HepG2 (cell line): ENCODE measurements at regions not wholly inside any gene's neighbourhood (a gene's known extent, or its start where the extent isn't known, plus 50 kb on each side); places are given as distances from the start of the nearest gene placed in this dataset.
A peak's percentile ranks its signal among the peaks of the same experiment; 100 is the strongest.

Experiments
- ATAC-seq: fragments of 200-7000 bp; cut with Tn5 transposase; 3 replicates; pipeline ENCODE4 v1.9.1; 2020; ENCODE audit warnings: mild to moderate bottlenecking, moderate library complexity
- BruUV-seq: library from RNA; stranded (reverse); fragments of 400-500 nt; replicated peaks from 2 replicates; lab custom pipeline; 2021; lab: Mats Ljungman, UMichigan
- CTCF ChIA-PET: fragments of 300-600 bp; formaldehyde crosslinking; extraction: SDS; loops from one replicate; lab custom pipeline; 2021; ENCODE audit warnings: low total read pairs, inconsistent platforms, low intra/inter-chr PET ratio; lab: Yijun Ruan, JAX
- POLR2A ChIA-PET: fragments of 350-600 bp; sonication (Branson Sonifier 250); formaldehyde crosslinking; loops from one replicate; lab custom pipeline; 2020; ENCODE audit warnings: antibody characterized with exemption, inconsistent platforms; lab: Yijun Ruan, JAX
- DNase-seq: peaks from one replicate; pipeline ENCODE4 v3.0.0-alpha.2; 2015; ENCODE audit warnings: low spot score
- FAIRE-seq: peaks from 3 replicates; lab custom pipeline; 2011; peaks lifted over from hg19 to GRCh38; lab: Jason Lieb, UNC
- H2AFZ ChIP-seq: one replicate; pipeline ENCODE4 v1.6.1; 2011; ENCODE audit warnings: low read length, inconsistent platforms
- H3K27ac ChIP-seq: fragments of 300-600 bp; 3 replicates; pipeline ENCODE4 v1.8.0; 2011; ENCODE audit warnings: mixed run types, mild to moderate bottlenecking, mixed read lengths, low read length, inconsistent platforms; ENCODE audit not compliant: insufficient read depth; ENCODE audit errors: extremely low read length
- H3K27me3 ChIP-seq, 2 experiments: fragments of 200-600 bp in 1 of 2; 2 replicates in 1 of 2; 3 replicates in 1 of 2; pipeline versions ENCODE4 v1.6.0 to v1.8.0; 2011; ENCODE audit warnings: low read length in 2 of 2, mild to moderate bottlenecking in 2 of 2, moderate library complexity in 2 of 2, inconsistent platforms in 1 of 2; ENCODE audit not compliant: insufficient read depth in 2 of 2, control insufficient read depth in 1 of 2
- H3K36me3 ChIP-seq, 2 experiments: fragments of 200-600 bp in 1 of 2; replicated peaks in 1 of 2; 2 replicates in 1 of 2; 3 replicates in 1 of 2; pipeline versions ENCODE4 v1.5.1 to v1.8.0; 2011; ENCODE audit warnings: low read length in 2 of 2, inconsistent platforms in 1 of 2; ENCODE audit not compliant: insufficient read depth in 2 of 2, control insufficient read depth in 1 of 2
- H3K4me1 ChIP-seq: 2 replicates; pipeline ENCODE4 v1.5.1; 2012; ENCODE audit warnings: low read length, inconsistent platforms; ENCODE audit not compliant: insufficient read depth
- H3K4me2 ChIP-seq: 2 replicates; pipeline ENCODE4 v1.6.0; 2011; ENCODE audit warnings: low read depth, low read length, inconsistent platforms
- H3K4me3 ChIP-seq, 3 experiments: fragments of 200-600 bp in 1 of 3; sonication (generic), shearing (Covaris generic) in 1 of 3; replicated peaks in 1 of 3; 2 replicates each; pipeline ENCODE4 v1.5.1; 2011 to 2016; ENCODE audit warnings: low read length in 3 of 3, inconsistent platforms in 2 of 3, low read depth in 2 of 3, mild to moderate bottlenecking in 2 of 3, control low read depth in 1 of 3, mixed read lengths in 1 of 3; ENCODE audit not compliant: insufficient read depth in 1 of 3
- H3K79me2 ChIP-seq: one replicate; pipeline ENCODE4 v1.6.1; 2011; ENCODE audit warnings: low read length, inconsistent platforms; ENCODE audit not compliant: insufficient read depth
- H3K9ac ChIP-seq: 2 replicates; pipeline ENCODE4 v1.6.0; 2011; ENCODE audit warnings: mild to moderate bottlenecking, low read depth, low read length, inconsistent platforms; ENCODE audit not compliant: insufficient read depth
- H3K9me3 ChIP-seq: 2 replicates; pipeline ENCODE4 v1.5.1; 2012; ENCODE audit warnings: mild to moderate bottlenecking, low read length
- H4K20me1 ChIP-seq: 2 replicates; pipeline ENCODE4 v1.6.0; 2011; ENCODE audit warnings: inconsistent platforms, mild to moderate bottlenecking, low read length, moderate library complexity; ENCODE audit not compliant: insufficient read depth
- ARID2 ChIP-seq: sonication (generic); formaldehyde crosslinking; IDR thresholded peaks from 2 replicates; pipeline ENCODE4 v1.8.1; 2022; ENCODE audit warnings: mild to moderate bottlenecking, missing genetic modification reagents, borderline replicate concordance
- CEBPB ChIP-seq: IDR thresholded peaks from 2 replicates; pipeline ENCODE4 v1.6.1; 2011; ENCODE audit warnings: low read depth, low read length, improper control_type of control experiment, borderline replicate concordance
- CEBPG ChIP-seq: IDR thresholded peaks from 2 replicates; pipeline ENCODE4 v1.6.1; 2016
- DDIT3 ChIP-seq: sonication (generic); formaldehyde crosslinking; IDR thresholded peaks from 2 replicates; pipeline ENCODE4 v1.4.0; 2020; ENCODE audit warnings: mild to moderate bottlenecking, missing genetic modification reagents
- ETV5 ChIP-seq: IDR thresholded peaks from 2 replicates; pipeline ENCODE4 v1.6.1; 2018; ENCODE audit warnings: missing biosample characterization, missing genetic modification reagents, inconsistent platforms, borderline replicate concordance
- FLYWCH1 ChIP-seq: sonication (generic); formaldehyde crosslinking; IDR thresholded peaks from 2 replicates; pipeline ENCODE4 v1.8.1; 2023; ENCODE audit warnings: mild to moderate bottlenecking, missing genetic modification reagents
- IKZF5 ChIP-seq: IDR thresholded peaks from 2 replicates; pipeline ENCODE4 v1.6.1; 2018; ENCODE audit warnings: missing genetic modification reagents, mild to moderate bottlenecking, missing compliant biosample characterization
- MIER3 ChIP-seq: IDR thresholded peaks from 2 replicates; pipeline ENCODE4 v1.6.1; 2016; ENCODE audit warnings: missing compliant biosample characterization, borderline replicate concordance
- NR0B2 ChIP-seq: sonication (generic); formaldehyde crosslinking; IDR thresholded peaks from 2 replicates; pipeline ENCODE4 v1.4.0; 2020; ENCODE audit warnings: mild to moderate bottlenecking, missing genetic modification reagents
- PREB ChIP-seq: sonication (generic); formaldehyde crosslinking; IDR thresholded peaks from 2 replicates; pipeline ENCODE4 v1.4.0; 2020; ENCODE audit warnings: missing genetic modification reagents
- TBX3 ChIP-seq: fragments of 450-650 bp; IDR thresholded peaks from 2 replicates; pipeline ENCODE4 v1.6.1; 2017; ENCODE audit warnings: antibody characterized with exemption, mild to moderate bottlenecking, inconsistent platforms, borderline replicate concordance
- TMF1 ChIP-seq: sonication (generic); formaldehyde crosslinking; IDR thresholded peaks from 2 replicates; pipeline ENCODE4 v1.8.1; 2022; ENCODE audit warnings: low read depth, missing genetic modification reagents
- ZNF333 ChIP-seq: sonication (generic); formaldehyde crosslinking; IDR thresholded peaks from 2 replicates; pipeline ENCODE4 v1.4.0; 2020; ENCODE audit warnings: mild to moderate bottlenecking, missing genetic modification reagents, borderline replicate concordance
- ZNF564 ChIP-seq: sonication (generic); formaldehyde crosslinking; IDR thresholded peaks from 2 replicates; pipeline ENCODE4 v1.8.1; 2023; ENCODE audit warnings: mild to moderate bottlenecking, missing genetic modification reagents
- ZNF674 ChIP-seq: sonication (generic); formaldehyde crosslinking; IDR thresholded peaks from 2 replicates; pipeline ENCODE4 v1.5.0; 2020; ENCODE audit warnings: low read depth, mild to moderate bottlenecking, missing genetic modification reagents
- ZNF7 ChIP-seq: IDR thresholded peaks from 2 replicates; pipeline ENCODE4 v1.6.1; 2016; ENCODE audit warnings: missing biosample characterization, missing genetic modification reagents
- ZNF839 ChIP-seq: sonication (generic); formaldehyde crosslinking; IDR thresholded peaks from 2 replicates; pipeline ENCODE4 v1.4.0; 2020; ENCODE audit warnings: missing genetic modification reagents, mild to moderate bottlenecking, borderline replicate concordance
- ZSCAN25 ChIP-seq: sonication (generic); formaldehyde crosslinking; IDR thresholded peaks from 2 replicates; pipeline ENCODE4 v1.8.0; 2022; ENCODE audit warnings: mild to moderate bottlenecking, missing genetic modification reagents
- WGBS: methylation state at CpG from one replicate; pipeline ENCODE4 v1.1.6; 2017; ENCODE audit warnings: low lambda C conversion rate; 5-methylcytosine and 5-hydroxymethylcytosine counted together
- in situ Hi-C: cut with HindIII; loops from 2 replicates; pipeline ENCODE4 v1.10.0; 2017; ENCODE audit warnings: low pct_unique_long_range_greater_than_20kb; ENCODE audit not compliant: extremely low pct_ligation_motif_present
- intact Hi-C: fragments of 100-400 bp; cut with micrococcal nuclease; formaldehyde crosslinking; loops from one replicate; pipeline ENCODE4 v1.10.0; 2022; ENCODE audit not compliant: unreplicated experiment

GRCh38 chr2:47687856-47688255 lies 95.1 kb upstream of the MSH6 start:
- in situ Hi-C loops (no loop called here), intact Hi-C loops (no loop called here)
- H3K4me3 ChIP-seq: no peak overlapping the region
- no peak overlapping the region for H3K27ac ChIP-seq
- BruUV-seq: no TSS peak
- no peaks in the 10 kb centered on the region for H3K9me3 ChIP-seq
- no peaks in the 10 kb centered on the region for H3K79me2 ChIP-seq
- DNase-seq (no peak), ATAC-seq (no peak), FAIRE-seq (no peak)
- TF ChIP-seq PREB (no peak), ZSCAN25 (CRISPR knock-in tag) (no peak), ZNF7 (CRISPR knock-in tag) (no peak), FLYWCH1 (CRISPR knock-in tag) (no peak), TBX3 (no peak), NR0B2 (CRISPR knock-in tag) (no peak), ZNF674 (no peak)
- WGBS: 47% methylated on average over 1 of the region's 1 CpG
- CTCF ChIA-PET: no interaction called here
- no peaks in the 10 kb centered on the region for H3K36me3 ChIP-seq
- H3K4me2 ChIP-seq: no peak overlapping the region
- POLR2A ChIA-PET: no interaction called here
- no peaks in the 10 kb centered on the region for H4K20me1 ChIP-seq
- H3K4me1 ChIP-seq: peaks cover 8% of the 10 kb centered on the region; the same call in 1 of the 2 replicates
- no peak overlapping the region for H3K9ac ChIP-seq
- no peak overlapping the region for H2AFZ ChIP-seq
- H3K27me3 ChIP-seq: 0 out of 5 replicates have a peak, but pooled peaks cover 0 to 3% of the 10 kb centered on the region in 2 experiments

GRCh38 chr2:47686018-47686417 lies 96.9 kb upstream of the MSH6 start:
- no TSS peak for BruUV-seq
- ChIA-PET POLR2A (no interaction called here), CTCF (no interaction called here)
- ATAC-seq (peak; percentile 60), FAIRE-seq (no peak), DNase-seq (peak; percentile 30)
- H3K27ac ChIP-seq: no peak overlapping the region
- H4K20me1 ChIP-seq: no peaks in the 10 kb centered on the region
- H3K36me3 ChIP-seq: no peaks in the 10 kb centered on the region
- H3K9ac ChIP-seq: no peak overlapping the region
- in situ Hi-C loops (no loop called here), intact Hi-C loops (no loop called here)
- no peaks in the 10 kb centered on the region for H3K79me2 ChIP-seq
- H3K4me1 ChIP-seq: peaks cover 8% of the 10 kb centered on the region; the same call in 1 of the 2 replicates
- 18% methylated on average over 5 of the region's 5 CpGs for WGBS
- H3K27me3 ChIP-seq: peaks cover 0 to 5% of the 10 kb centered on the region in 2 experiments; a peak in 2 of 5 replicates
- no peaks in the 10 kb centered on the region for H3K9me3 ChIP-seq
- no peak overlapping the region for H3K4me2 ChIP-seq
- no peak overlapping the region for H3K4me3 ChIP-seq
- no peak overlapping the region for H2AFZ ChIP-seq
- TF ChIP-seq IKZF5 (CRISPR knock-in tag): no peak
- TF ChIP-seq MIER3 (CRISPR knock-in tag): no peak
- no peak for TF ChIP-seq ZNF839 (CRISPR knock-in tag)
- TF ChIP-seq ZNF333 (CRISPR knock-in tag): no peak
- TF ChIP-seq TMF1 (CRISPR knock-in tag): no peak
- 0 out of 2 replicates have a peak, but pooled peaks have one; percentile 1 for TF ChIP-seq CEBPB
- peak; percentile 24; the same call in 1 of the 2 replicates for TF ChIP-seq ETV5 (CRISPR knock-in tag)
- no peak for TF ChIP-seq DDIT3 (CRISPR knock-in tag)
- no peak for TF ChIP-seq ARID2 (CRISPR knock-in tag)
- TF ChIP-seq CEBPG (CRISPR knock-in tag): peak; percentile 30; the same call in 1 of the 2 replicates
- TF ChIP-seq ZNF564 (CRISPR knock-in tag): no peak
